HS-5 (cell line): ENCODE measurements at regions not wholly inside any gene's neighbourhood (a gene's known extent, or its start where the extent isn't known, plus 50 kb on each side); places are given as distances from the start of the nearest gene placed in this dataset.
"Not testable (repeated sequence)": the region's sequence is repeated elsewhere in the genome, so short reads cannot be mapped to it uniquely, and the experiment has no call there.

Experiments used
- DNase-seq: peaks from one replicate; pipeline ENCODE4 v3.0.0-alpha.2; 2012; ENCODE audit warnings: low read depth

GRCh38 chrX:111041018-111041462 is 55.0 kb upstream of the PAK3 start:
- DNase-seq: peak; percentile 28

GRCh38 chrX:111040377-111041017 is 55.5 kb upstream of the PAK3 start:
- DNase-seq: peak; percentile 3

- DNase-seq: no peak
Observed at GRCh38 chrX:111039606-111040005, 56.4 kb upstream of the PAK3 start.

GRCh38 chrX:111035991-111036390 is 60.0 kb upstream of the PAK3 start:
- DNase-seq: no peak

- no peak for DNase-seq
Observed at GRCh38 chrX:111035256-111035655, 60.7 kb upstream of the PAK3 start.

- DNase-seq: not testable (repeated sequence)
Observed at GRCh38 chrX:111022998-111023397, 73.0 kb upstream of the PAK3 start.

GRCh38 chrX:111020283-111020682 is 75.7 kb upstream of the PAK3 start:
- no peak for DNase-seq

- DNase-seq: no peak
Observed at GRCh38 chrX:111013778-111014455, 82.1 kb upstream of the PAK3 start.

GRCh38 chrX:111010111-111010510 is 85.9 kb upstream of the PAK3 start:
- DNase-seq: no peak

GRCh38 chrX:111009256-111009655 is 86.7 kb upstream of the PAK3 start:
- DNase-seq: no peak

GRCh38 chrX:111008126-111008525 is 87.9 kb upstream of the PAK3 start:
- DNase-seq: no peak

GRCh38 chrX:111007238-111007637 is 88.8 kb upstream of the PAK3 start:
- DNase-seq: no peak

GRCh38 chrX:111006116-111006515 is 89.9 kb upstream of the PAK3 start:
- DNase-seq: no peak

GRCh38 chrX:111005166-111005565 is 90.8 kb upstream of the PAK3 start:
- DNase-seq: no peak

GRCh38 chrX:111003118-111003517 is 92.9 kb upstream of the PAK3 start:
- DNase-seq: no peak

- no peak for DNase-seq
Observed at GRCh38 chrX:110992611-110993010, 103.4 kb upstream of the PAK3 start.

- DNase-seq: no peak
Observed at GRCh38 chrX:110989869-110990268, 106.1 kb upstream of the PAK3 start.

GRCh38 chrX:110989447-110989846 is 106.5 kb upstream of the PAK3 start:
- no peak for DNase-seq

GRCh38 chrX:110987292-110987691 is 108.7 kb upstream of the PAK3 start:
- no peak for DNase-seq

GRCh38 chrX:110985470-110985869 is 110.5 kb upstream of the PAK3 start:
- DNase-seq: no peak

- no peak for DNase-seq
Observed at GRCh38 chrX:110983024-110983423, 113.0 kb upstream of the PAK3 start.

- no peak for DNase-seq
Observed at GRCh38 chrX:110966839-110967238, 129.2 kb upstream of the PAK3 start.

GRCh38 chrX:110966091-110966454 is 129.9 kb upstream of the PAK3 start:
- DNase-seq: no peak
